Rectal smooth muscle tissue (tissue), 1 donor: ENCODE measurements at regions not wholly inside any gene's neighbourhood (a gene's known extent, or its start where the extent isn't known, plus 50 kb on each side); places are given as distances from the start of the nearest gene placed in this dataset.

Source experiments
- H3K27ac ChIP-seq: one replicate; pipeline ENCODE4 v1.7.0; 2013; ENCODE audit warnings: low read depth, low read length, inconsistent platforms
- H3K27me3 ChIP-seq: one replicate; pipeline ENCODE4 v1.7.0; 2013; ENCODE audit warnings: low read length; ENCODE audit not compliant: control insufficient read depth, insufficient read depth
- H3K36me3 ChIP-seq: one replicate; pipeline ENCODE4 v1.7.0; 2013; ENCODE audit warnings: low read length; ENCODE audit not compliant: control insufficient read depth, insufficient read depth
- H3K4me1 ChIP-seq: one replicate; pipeline ENCODE4 v1.7.0; 2013; ENCODE audit warnings: low read length; ENCODE audit not compliant: control insufficient read depth, insufficient read depth
- H3K4me3 ChIP-seq: one replicate; pipeline ENCODE4 v1.7.0; 2013; ENCODE audit warnings: low read length
- H3K9ac ChIP-seq: one replicate; pipeline ENCODE4 v1.7.0; 2013; ENCODE audit warnings: low read length

- no peaks in the 10 kb centered on the region for H3K27me3 ChIP-seq
- no peaks in the 10 kb centered on the region for H3K36me3 ChIP-seq
- no peak overlapping the region for H3K9ac ChIP-seq
- no peak overlapping the region for H3K4me3 ChIP-seq
- no peaks in the 10 kb centered on the region for H3K4me1 ChIP-seq
- H3K27ac ChIP-seq, result no peak overlapping the region
Observed at GRCh38 chr2:57570961-57571360, 475.6 kb upstream of the VRK2 start.

- Histone ChIP-seq H3K27ac (no peak overlapping the region), H3K36me3 (no peaks in the 10 kb centered on the region), H3K4me1 (no peaks in the 10 kb centered on the region), H3K9ac (no peak overlapping the region), H3K4me3 (no peak overlapping the region), H3K27me3 (no peaks in the 10 kb centered on the region)
Observed at GRCh38 chr2:57575700-57576268, 470.8 kb upstream of the VRK2 start.

- Histone ChIP-seq H3K27me3 (no peaks in the 10 kb centered on the region), H3K4me1 (no peaks in the 10 kb centered on the region), H3K27ac (no peak overlapping the region), H3K4me3 (no peak overlapping the region), H3K36me3 (no peaks in the 10 kb centered on the region), H3K9ac (no peak overlapping the region)
Observed at GRCh38 chr2:57576983-57577382, 469.6 kb upstream of the VRK2 start.

GRCh38 chr2:57597940-57598339 is 448.7 kb upstream of the VRK2 start:
- H3K27me3 ChIP-seq, result no peaks in the 10 kb centered on the region
- no peaks in the 10 kb centered on the region for H3K36me3 ChIP-seq
- no peak overlapping the region for H3K27ac ChIP-seq
- H3K9ac ChIP-seq, result no peak overlapping the region
- no peak overlapping the region for H3K4me3 ChIP-seq
- H3K4me1 ChIP-seq, result no peaks in the 10 kb centered on the region

GRCh38 chr2:57598551-57598950 is 448.1 kb upstream of the VRK2 start:
- H3K9ac ChIP-seq, result no peak overlapping the region
- H3K36me3 ChIP-seq, result no peaks in the 10 kb centered on the region
- no peaks in the 10 kb centered on the region for H3K27me3 ChIP-seq
- no peak overlapping the region for H3K4me3 ChIP-seq
- no peaks in the 10 kb centered on the region for H3K4me1 ChIP-seq
- no peak overlapping the region for H3K27ac ChIP-seq

GRCh38 chr2:57602733-57603132 is 443.9 kb upstream of the VRK2 start:
- no peaks in the 10 kb centered on the region for H3K36me3 ChIP-seq
- no peak overlapping the region for H3K27ac ChIP-seq
- no peak overlapping the region for H3K4me3 ChIP-seq
- no peaks in the 10 kb centered on the region for H3K27me3 ChIP-seq
- H3K9ac ChIP-seq, result no peak overlapping the region
- no peaks in the 10 kb centered on the region for H3K4me1 ChIP-seq

DNA sequence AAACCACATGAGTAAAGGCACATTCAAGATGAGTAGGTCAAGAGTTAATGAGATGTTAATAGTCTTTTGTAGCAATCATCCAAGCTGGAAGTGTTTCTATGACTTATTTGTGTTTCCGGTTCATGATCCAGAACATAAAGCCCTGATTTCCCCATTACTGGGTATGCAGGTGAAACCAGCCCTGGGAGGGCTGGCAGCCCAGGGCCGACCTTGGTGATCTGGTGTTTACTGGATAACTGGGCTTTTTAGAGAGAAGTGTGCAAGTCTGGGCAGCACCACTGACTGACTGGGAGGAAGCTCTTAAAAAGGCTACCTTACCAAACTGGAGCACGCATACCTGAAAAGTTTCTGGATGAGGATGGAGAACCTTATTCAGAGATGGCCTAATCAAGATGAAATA is 431.6 kb upstream of the VRK2 start:
- Histone ChIP-seq H3K9ac (no peak overlapping the region), H3K4me3 (no peak overlapping the region), H3K27me3 (no peaks in the 10 kb centered on the region), H3K36me3 (no peaks in the 10 kb centered on the region), H3K4me1 (no peaks in the 10 kb centered on the region), H3K27ac (no peak overlapping the region)

GRCh38 chr2:57615855-57616556 is 430.6 kb upstream of the VRK2 start:
- no peaks in the 10 kb centered on the region for H3K27me3 ChIP-seq

DNA sequence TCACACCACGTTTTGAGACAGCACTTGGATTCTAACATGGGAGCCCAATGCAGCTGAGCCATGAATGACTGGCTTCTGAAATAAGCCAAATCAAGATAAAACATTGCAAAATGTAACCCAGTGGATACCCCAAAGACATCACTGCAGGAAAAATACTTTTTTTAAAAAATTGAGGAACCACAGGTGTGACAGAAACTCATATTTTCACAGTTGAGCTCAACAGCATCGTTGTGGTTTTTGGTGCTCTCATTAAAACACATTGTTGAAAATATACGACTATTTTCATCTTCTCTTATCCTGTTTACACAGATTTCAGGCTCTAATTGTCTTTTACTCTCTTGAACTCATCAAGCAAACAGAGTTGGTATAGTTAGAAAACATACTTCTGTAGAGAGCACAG is 429.3 kb upstream of the VRK2 start:
- H3K27ac ChIP-seq, result no peak overlapping the region
- no peaks in the 10 kb centered on the region for H3K36me3 ChIP-seq
- no peaks in the 10 kb centered on the region for H3K4me1 ChIP-seq
- H3K4me3 ChIP-seq, result no peak overlapping the region
- H3K9ac ChIP-seq, result no peak overlapping the region
- H3K27me3 ChIP-seq, result no peaks in the 10 kb centered on the region

More at GRCh38 chr2:57615855-57616556, 430.6 kb upstream of the VRK2 start:
- H3K9ac ChIP-seq, result no peak overlapping the region
- no peak overlapping the region for H3K4me3 ChIP-seq
- no peaks in the 10 kb centered on the region for H3K36me3 ChIP-seq
- no peak overlapping the region for H3K27ac ChIP-seq
- no peaks in the 10 kb centered on the region for H3K4me1 ChIP-seq

GRCh38 chr2:57621122-57621663 is 425.4 kb upstream of the VRK2 start:
- no peaks in the 10 kb centered on the region for H3K36me3 ChIP-seq
- H3K9ac ChIP-seq, result no peak overlapping the region
- H3K27ac ChIP-seq, result no peak overlapping the region
- H3K4me3 ChIP-seq, result no peak overlapping the region
- no peaks in the 10 kb centered on the region for H3K27me3 ChIP-seq
- no peaks in the 10 kb centered on the region for H3K4me1 ChIP-seq

- Histone ChIP-seq H3K36me3 (no peaks in the 10 kb centered on the region), H3K27ac (no peak overlapping the region), H3K4me3 (no peak overlapping the region), H3K4me1 (no peaks in the 10 kb centered on the region), H3K9ac (no peak overlapping the region), H3K27me3 (no peaks in the 10 kb centered on the region)
Observed at GRCh38 chr2:57622009-57622408, 424.6 kb upstream of the VRK2 start.

DNA sequence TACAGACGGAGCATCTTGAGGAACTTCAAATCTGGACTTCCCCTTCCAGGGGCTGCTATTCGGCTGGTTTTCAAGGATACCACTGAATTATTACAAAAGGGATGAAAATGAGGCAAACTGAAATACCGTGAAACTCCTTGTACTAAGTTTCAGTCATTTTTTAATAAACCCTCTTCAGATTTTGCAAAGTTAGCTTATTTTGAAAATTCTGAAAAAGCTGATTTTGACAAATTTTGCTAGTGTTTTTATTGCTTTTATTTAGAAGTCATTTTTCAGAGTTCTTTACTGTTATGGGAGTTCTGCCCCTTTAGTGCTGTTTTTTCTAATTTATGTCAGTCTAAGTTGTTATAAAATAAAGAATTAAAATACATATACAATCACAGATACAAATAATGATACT is 390.4 kb upstream of the VRK2 start:
- Histone ChIP-seq H3K27me3 (no peaks in the 10 kb centered on the region), H3K27ac (no peak overlapping the region), H3K36me3 (no peaks in the 10 kb centered on the region), H3K4me1 (no peaks in the 10 kb centered on the region), H3K9ac (no peak overlapping the region), H3K4me3 (no peak overlapping the region)

DNA sequence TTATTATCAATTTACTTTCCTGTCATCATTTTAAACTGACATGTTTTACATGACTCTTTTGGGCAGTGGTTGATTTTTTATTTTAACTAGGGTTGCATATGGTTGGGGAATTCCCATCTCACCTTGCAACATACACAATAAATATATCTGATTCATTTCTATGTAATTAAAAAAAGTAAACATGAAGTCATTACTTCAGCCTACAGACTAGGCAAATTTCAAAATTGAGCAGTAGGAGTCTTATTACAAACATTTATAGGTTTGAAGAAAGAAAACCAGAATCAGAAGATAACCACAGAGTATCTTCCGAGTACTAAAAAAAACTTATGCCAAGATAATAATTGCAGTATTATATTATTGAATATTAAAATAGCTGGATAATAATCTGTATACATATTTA is 377.0 kb upstream of the VRK2 start:
- Histone ChIP-seq H3K36me3 (no peaks in the 10 kb centered on the region), H3K27me3 (no peaks in the 10 kb centered on the region), H3K9ac (no peak overlapping the region), H3K4me3 (no peak overlapping the region), H3K4me1 (no peaks in the 10 kb centered on the region), H3K27ac (no peak overlapping the region)
